ENCODE measurements at regions not wholly inside any gene's neighbourhood (a gene's known extent, or its start where the extent isn't known, plus 50 kb on each side); places are given as distances from the start of the nearest gene placed in this dataset.
A peak's percentile ranks its signal among the peaks of the same experiment; 100 is the strongest.

GRCh38 chr6:44062771-44063560 lies 64.3 kb downstream of the MRPL14 start:
- DNase-seq, result no peak

- no peak for DNase-seq
Observed at GRCh38 chr6:44062105-44062770, 65.0 kb downstream of the MRPL14 start.

DNA sequence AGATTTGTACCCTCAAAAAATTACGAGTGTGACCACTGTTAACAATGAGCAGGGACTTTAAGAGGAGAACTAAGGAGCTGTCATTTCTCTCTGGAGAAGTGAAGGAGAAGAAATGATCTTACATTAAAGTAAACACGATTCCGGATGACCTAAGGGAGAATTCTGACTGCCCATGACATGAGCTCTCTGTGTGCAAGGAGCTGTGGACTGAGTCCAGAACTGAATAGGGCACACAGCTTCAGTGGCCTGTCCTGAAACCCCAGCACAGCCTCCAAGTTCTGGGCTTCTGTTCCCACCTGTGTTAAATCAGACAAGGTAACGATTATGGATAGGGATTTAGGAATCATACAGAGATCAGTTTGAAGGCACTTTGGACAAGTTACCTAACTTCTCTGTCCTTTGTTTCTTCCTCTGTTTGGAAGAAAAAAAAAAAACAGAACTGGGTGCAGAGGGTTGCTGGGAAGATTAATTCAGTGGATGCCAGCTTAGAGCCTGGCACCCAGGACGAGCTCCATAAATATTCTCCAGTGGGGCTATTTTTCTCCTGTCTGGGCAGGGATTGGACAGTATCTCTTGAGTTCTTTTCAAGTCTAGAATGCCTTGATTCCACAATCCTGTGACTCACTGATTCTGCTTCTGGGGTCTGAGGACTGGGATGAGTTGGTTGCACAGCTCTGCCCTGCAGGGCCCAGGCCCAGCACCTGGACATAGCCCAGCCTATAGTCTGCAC lies 65.7 kb downstream of the MRPL14 start:
- DNase-seq, result no peak

DNA sequence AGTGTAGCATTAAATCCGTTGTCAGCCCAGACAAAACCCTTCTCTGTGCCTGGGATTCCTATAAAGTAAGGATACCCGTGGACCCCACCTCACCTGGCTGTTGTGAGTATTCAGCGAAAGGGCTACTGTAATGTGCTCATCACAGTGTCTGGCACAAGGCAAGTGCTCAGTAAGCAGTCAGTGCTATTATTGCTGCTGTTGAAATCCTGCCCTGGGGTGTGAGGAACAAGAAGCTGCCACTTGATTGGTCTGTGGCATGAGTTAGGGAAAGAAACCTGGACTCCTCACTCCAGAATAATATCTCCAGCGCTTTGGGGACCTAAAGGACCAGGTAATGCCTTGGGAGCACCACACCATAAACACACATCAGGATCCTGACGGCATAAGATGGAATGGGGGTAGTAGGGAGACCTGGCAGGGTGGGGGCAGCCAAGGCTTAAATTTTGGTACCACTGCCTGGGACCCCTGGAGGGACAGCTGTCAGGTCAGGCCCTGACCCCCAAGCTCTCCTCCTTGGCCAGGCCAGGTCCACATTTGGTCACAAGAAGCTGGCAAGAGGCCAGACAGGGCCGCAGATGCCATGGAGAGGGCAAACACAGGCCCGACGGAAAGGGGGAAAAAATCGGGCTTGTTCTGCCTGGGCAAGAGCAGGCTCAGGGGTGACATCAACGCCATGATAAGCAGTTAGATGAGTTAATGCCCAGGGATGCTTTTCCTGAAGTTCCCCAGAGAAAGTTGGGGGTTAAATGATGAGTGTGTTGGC lies 66.5 kb downstream of the MRPL14 start:
- DNase-seq, result no peak

DNA sequence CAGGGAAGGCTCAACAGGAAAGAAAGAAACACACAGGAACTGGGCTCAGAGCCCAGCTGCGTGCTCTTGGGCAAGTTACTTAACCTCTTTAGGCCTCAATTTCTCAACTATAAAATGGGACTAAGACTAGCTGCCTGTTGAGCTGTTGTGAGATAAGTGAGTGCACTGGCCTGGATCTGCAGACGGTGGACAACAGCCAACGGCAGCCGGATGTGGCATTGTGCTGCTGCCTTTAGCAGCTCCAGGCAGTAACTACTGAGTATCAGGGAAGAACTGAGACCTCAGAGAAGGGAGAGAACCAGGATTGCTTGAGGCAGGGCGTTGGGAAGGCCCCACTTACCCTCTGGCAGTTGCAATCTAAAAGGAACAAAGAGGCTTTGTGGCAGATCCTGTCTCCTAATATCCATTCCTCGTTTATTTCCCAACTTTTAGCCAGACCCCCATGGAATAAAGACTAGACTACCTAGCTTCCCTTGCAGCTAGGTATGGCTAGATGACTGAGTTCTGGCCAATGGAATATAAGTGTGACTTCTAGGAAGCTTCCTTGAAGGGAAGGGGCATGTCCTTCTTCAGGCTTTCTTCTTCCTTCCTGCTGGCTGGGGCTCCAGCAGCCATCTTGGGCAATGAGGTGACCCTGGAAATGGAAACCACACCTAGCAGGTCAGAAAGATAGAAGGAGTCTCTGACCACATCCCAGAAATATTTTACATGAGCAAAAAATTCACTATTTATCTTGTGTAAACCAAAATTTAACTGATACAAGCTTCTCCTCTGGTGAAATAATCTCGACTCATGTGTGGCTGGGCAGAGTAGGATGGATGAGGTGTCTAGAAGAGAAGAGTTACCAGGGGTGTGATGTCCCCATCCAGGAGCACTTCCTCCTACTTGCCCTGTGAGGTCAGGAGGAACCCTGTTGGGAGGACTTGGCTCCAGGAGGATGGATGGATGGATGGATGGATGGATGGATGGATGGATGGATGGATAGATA lies 67.6 kb downstream of the MRPL14 start:
- peak; percentile 62 for DNase-seq

- peak; percentile 97 for DNase-seq
Observed at GRCh38 chr6:44058617-44059358, 68.5 kb downstream of the MRPL14 start.

DNA sequence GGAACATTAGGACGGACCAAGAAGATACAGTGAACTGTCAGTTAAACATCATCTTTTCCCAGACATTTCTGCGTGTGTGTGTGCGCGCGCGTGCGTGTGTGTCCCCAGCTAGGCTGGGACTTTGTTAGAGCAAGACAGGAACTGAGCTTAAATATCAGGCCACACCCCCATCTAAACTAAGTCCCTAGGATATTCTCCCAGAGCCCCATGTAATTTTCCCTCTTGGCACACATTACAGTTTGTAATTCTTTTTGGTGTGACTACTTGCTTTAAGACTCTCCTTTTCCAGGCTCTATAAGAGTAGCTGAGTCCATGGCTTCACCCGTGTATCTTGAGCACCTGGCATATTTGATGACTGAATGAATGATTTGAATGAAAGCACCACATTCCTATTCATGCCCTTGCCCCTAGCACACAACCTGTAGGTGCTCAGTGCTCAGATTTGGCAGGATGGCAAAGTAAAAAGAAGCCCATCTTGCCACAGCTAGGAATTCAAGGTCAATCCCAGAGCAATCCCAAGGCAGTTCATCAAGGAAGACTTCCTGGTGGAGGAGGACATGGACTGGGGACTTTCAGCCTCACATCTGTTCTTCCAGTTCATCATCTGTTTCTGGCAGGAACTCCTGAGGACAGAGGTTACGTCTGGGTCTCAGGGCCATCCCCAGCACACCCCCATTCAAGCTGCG lies 69.2 kb downstream of the MRPL14 start:
- DNase-seq, result peak; percentile 71

DNA sequence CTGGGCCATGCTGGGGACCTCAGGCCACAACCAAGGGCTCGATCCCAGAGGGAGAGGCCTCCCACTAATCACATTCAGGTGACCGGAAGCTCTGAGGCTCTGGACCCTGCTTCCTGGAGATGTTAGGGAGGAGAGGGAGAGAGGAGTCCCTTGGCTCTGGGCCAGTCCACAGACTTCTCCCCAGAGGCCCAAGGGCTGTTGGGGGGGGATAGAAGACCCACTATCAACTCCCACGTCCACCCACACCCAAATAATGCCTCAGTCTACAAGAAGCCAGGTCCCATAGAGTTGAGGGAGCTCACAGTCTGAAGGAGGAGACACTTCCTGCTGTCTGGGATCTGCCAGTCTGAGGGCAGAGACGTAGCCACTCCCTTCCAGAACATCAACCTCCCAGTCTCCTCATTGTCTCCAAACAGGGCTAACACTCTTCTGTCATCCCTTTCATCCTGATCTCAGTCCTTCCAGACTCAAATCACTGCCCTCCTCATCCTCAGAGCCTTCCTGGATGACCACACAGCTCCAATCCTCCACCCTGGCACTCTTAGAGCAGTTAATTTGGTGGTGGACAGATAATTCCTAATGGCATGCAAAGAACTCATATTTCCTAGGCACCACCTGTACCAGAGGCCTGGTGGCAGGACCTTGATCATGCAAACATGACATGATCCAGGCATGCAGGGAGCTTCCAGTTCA lies 69.9 kb downstream of the MRPL14 start:
- DNase-seq, result no peak

DNA sequence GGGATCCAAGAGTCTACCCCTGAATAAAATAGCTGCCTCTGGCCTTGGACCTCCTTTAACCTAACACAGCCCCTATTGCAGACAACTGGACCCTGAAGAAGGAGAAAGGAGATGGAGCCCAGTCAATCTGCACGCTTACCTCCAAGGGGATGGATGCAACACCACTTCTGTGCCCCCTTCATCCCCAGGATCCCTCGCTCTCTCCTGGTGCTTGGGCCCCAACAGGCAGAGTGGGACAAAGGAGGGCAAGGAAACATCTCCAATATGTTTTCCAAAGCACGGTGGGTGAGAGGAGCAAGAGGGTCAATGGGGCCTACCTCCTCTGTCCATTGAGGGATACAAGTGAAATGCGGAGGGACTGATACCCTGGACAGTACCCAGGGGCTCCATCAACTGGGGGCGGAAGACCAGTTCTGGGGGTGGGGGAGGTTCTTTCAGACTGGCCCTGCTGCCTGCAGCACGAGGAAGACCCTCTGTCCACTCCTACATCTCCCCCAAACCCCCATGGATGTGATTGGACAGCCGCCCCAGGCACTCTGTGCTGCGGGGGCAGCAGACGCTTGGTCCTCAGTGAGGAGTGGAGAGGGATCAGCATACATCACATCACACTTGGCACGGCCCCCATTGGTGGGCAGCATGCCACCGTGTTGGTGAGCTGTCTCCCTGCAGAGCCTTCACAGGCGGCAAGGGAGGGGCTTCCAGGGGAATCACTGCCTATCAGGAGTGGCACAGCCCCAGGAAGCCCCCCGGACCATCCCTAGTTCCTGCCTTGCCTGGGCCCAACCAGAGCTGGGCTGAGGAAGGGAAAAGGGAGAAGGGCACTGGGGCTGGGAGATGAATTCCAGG lies 70.6 kb downstream of the MRPL14 start:
- DNase-seq, result peak; percentile 86

- DNase-seq, result peak; percentile 91
Observed at GRCh38 chr6:44054721-44055559, 72.3 kb downstream of the MRPL14 start.

DNA sequence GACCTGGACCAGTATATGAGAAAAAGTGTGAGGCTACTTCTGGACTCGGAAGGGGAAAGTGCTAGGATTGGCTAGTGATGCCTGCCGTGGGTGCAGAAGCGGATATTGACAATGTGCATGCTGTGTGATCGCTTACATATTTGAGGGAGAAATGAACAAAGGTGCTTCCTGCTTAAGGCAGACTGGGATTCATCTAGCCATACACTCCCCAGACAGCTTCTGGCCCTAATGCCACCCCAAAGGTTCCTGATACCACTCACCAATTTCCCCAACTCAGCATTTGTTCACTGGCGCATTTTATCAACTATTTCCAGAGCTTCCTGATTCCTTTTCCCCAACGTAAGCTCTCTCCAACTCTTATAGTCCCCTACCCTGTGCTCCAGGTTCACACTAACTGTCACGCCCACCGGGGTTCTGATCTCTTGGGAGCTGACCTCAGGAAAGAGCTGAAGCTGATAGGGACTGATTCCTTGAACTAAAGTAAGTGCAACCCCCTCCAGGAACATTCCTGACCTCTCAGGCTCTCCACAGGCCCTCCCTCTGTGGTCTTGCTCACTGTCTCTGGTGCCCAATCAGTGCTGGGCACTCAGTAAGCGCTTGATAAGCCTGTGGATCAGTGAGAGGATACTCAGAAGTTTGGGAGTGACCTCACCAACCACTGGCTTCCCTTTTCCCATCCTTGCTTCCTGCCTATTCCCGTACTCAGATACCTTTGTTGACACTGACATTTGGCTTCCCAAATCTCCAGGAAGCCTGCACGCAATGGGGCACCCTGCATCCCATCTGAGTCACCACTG lies 73.3 kb downstream of the MRPL14 start:
- DNase-seq, result peak; percentile 94

DNA sequence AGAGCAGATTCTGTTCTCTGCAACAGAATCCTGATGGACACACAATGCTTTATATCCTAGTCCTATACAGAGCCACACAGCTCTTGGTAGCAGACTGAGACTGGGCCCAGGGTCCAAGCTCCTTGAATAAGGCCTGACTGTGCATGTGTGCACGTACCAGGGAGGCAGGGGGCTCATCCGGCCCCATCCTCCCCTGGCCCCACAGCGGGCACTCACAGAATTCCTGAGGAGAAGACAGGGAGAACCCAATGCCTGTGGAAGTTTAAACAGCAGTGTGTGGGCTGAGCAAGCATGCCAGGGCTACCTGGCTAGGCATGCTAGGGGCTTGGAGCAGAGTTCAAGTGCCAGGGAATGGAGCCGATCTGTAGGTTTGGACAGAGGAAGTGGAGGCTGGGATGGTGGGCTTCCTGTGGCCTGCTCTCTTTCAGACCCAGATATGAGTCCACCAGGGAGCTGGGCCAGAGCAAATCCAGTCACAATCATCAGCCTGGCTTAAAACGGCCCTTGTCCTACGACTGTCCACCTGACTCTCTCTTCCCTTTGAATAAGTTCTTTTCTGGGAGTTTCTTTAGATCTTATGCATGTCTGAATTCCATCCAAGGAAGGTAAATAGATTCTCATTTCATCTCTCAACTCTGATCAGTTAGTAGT lies 74.0 kb downstream of the MRPL14 start:
- no peak for DNase-seq

GRCh38 chr6:44052419-44053023 lies 74.7 kb downstream of the MRPL14 start:
- DNase-seq, result peak; percentile 73

DNA sequence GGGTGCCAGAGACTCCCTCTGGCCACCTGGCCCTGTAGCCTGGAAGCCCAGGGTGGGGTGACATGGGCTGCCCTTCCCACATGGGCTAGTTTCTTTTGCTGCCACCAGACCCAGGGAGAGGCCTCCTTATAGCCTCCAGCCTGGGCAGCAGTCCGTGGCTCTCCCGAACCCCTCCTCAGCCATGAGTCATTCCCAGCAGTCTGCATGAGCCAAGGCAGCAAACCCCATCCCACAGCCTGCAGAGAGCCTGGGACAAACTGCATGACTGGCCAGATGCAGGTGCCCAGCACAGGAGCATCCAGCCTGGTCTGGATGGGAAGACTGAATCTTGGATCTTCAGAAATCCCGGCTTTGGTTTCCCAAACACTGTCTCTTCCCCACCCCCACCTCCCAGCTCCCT lies 75.7 kb downstream of the MRPL14 start:
- peak; percentile 78 for DNase-seq

- DNase-seq, result no peak
Observed at GRCh38 chr6:44050872-44051505, 76.3 kb downstream of the MRPL14 start.

Measured in fibroblast of skin of right quadriceps (primary cell).